HL-60 (cell line): ENCODE measurements at regions not wholly inside any gene's neighbourhood (a gene's known extent, or its start where the extent isn't known, plus 50 kb on each side); places are given as distances from the start of the nearest gene placed in this dataset.

Source experiments
- DNase-seq, 2 experiments: peaks; one replicate each; pipeline ENCODE4 v3.0.0-alpha.2; 2010 to 2020; ENCODE audit warnings: low read depth in 1 of 2, low spot score in 1 of 2
- H3K27ac ChIP-seq: fragments of 250-450 bp; sonication (Bioruptor Pico); replicated peaks from 2 replicates; pipeline ENCODE4 v1.5.1; 2020; ENCODE audit warnings: mild to moderate bottlenecking, moderate library complexity
- H3K27me3 ChIP-seq: fragments of 250-450 bp; sonication (Bioruptor Pico); 2 replicates; pipeline ENCODE4 v1.5.1; 2021; ENCODE audit warnings: mild to moderate bottlenecking, moderate library complexity; ENCODE audit not compliant: insufficient read depth, poor library complexity, severe bottlenecking
- H3K4me3 ChIP-seq: replicated peaks from 2 replicates; pipeline ENCODE4 v1.5.1; 2011; ENCODE audit warnings: mild to moderate bottlenecking, control low read depth, low read length; ENCODE audit not compliant: insufficient read depth
- CTCF ChIP-seq: IDR thresholded peaks from one replicate; pipeline ENCODE4 v1.5.1; 2011; ENCODE audit warnings: low read length, control low read depth, inconsistent platforms; ENCODE audit not compliant: insufficient read depth
- GABPA ChIP-seq: IDR thresholded peaks from 2 replicates; pipeline ENCODE4 v1.6.1; 2012; ENCODE audit warnings: low read depth
- POLR2AphosphoS5 ChIP-seq: IDR thresholded peaks from 2 replicates; pipeline ENCODE4 v1.6.1; 2012; ENCODE audit warnings: low read depth
- SPI1 ChIP-seq: IDR thresholded peaks from 2 replicates; pipeline ENCODE4 v1.6.1; 2012; ENCODE audit warnings: low read depth, mild to moderate bottlenecking, borderline replicate concordance
- TF ChIP-seq, protein P1 (sequence below): IDR thresholded peaks from 2 replicates; pipeline ENCODE4 v1.6.1; 2012; ENCODE audit warnings: low read depth; ENCODE audit not compliant: insufficient replicate concordance

DNA sequence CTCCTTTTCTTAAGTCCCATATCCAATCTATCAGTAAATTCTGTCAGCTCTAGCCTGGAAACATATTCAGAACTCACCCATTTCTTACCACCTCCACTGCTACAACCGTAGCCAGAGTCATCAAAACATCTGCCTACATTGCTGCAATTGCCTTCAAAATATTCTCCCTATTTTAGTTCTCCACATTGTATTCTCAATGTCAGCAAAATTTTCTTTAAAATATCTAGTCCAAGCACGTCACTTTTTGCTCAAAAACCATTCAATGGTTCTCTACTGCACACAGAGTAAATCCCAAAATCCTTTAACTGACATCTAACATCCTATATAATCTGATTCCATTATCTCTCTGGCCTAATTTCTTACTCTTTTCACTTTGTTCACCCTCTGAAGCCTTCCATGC is 68.5 kb upstream of the ERBB4 start:
- Histone ChIP-seq H3K4me3 (no peak overlapping the region), H3K27ac (no peak overlapping the region), H3K27me3 (no peaks in the 10 kb centered on the region)
- no peak for DNase-seq
- TF ChIP-seq CTCF, result no peak
- TF ChIP-seq POLR2AphosphoS5, result no peak
- TF ChIP-seq SPI1, result no peak
- TF ChIP-seq, protein P1, sequence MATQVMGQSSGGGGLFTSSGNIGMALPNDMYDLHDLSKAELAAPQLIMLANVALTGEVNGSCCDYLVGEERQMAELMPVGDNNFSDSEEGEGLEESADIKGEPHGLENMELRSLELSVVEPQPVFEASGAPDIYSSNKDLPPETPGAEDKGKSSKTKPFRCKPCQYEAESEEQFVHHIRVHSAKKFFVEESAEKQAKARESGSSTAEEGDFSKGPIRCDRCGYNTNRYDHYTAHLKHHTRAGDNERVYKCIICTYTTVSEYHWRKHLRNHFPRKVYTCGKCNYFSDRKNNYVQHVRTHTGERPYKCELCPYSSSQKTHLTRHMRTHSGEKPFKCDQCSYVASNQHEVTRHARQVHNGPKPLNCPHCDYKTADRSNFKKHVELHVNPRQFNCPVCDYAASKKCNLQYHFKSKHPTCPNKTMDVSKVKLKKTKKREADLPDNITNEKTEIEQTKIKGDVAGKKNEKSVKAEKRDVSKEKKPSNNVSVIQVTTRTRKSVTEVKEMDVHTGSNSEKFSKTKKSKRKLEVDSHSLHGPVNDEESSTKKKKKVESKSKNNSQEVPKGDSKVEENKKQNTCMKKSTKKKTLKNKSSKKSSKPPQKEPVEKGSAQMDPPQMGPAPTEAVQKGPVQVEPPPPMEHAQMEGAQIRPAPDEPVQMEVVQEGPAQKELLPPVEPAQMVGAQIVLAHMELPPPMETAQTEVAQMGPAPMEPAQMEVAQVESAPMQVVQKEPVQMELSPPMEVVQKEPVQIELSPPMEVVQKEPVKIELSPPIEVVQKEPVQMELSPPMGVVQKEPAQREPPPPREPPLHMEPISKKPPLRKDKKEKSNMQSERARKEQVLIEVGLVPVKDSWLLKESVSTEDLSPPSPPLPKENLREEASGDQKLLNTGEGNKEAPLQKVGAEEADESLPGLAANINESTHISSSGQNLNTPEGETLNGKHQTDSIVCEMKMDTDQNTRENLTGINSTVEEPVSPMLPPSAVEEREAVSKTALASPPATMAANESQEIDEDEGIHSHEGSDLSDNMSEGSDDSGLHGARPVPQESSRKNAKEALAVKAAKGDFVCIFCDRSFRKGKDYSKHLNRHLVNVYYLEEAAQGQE, result no peak
- no peak for TF ChIP-seq GABPA

- H3K27me3 ChIP-seq, result no peaks in the 10 kb centered on the region
- no peak for TF ChIP-seq GABPA
- TF ChIP-seq SPI1, result no peak
- no peak for TF ChIP-seq POLR2AphosphoS5
- TF ChIP-seq, protein P1, result no peak
- no peak for TF ChIP-seq CTCF
- DNase-seq, result no peak
Observed at GRCh38 chr2:212606232-212606631, 67.6 kb upstream of the ERBB4 start.

GRCh38 chr2:212596688-212597087 is 58.1 kb upstream of the ERBB4 start:
- Histone ChIP-seq H3K4me3 (no peak overlapping the region), H3K27ac (no peak overlapping the region), H3K27me3 (no peaks in the 10 kb centered on the region)
- DNase-seq, result no peak
- TF ChIP-seq POLR2AphosphoS5, result no peak

More at GRCh38 chr2:212606232-212606631, 67.6 kb upstream of the ERBB4 start:
- no peak overlapping the region for H3K27ac ChIP-seq
- H3K4me3 ChIP-seq, result no peak overlapping the region

DNA sequence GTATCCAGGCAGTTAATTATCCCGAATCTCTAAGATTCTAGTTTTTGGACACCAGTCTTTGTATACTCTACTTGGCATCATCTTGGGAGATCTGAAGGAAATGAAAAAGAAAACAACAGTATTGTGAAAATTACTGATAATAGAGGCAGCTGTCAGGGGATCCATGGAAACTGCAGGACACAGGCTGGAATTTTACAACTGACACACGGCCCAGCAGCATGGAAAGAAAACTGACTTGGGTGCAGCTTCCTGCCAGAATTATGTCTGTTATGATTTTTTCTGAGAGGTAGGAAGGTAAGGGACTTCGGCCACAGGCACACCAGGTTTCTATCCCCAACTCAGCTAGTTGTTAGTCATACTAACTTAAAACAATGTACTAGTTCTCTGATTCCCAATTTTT is 57.7 kb upstream of the ERBB4 start:
- DNase-seq, result no peak
- Histone ChIP-seq H3K4me3 (no peak overlapping the region), H3K27me3 (no peaks in the 10 kb centered on the region), H3K27ac (no peak overlapping the region)
- TF ChIP-seq, protein P1, result no peak
- TF ChIP-seq POLR2AphosphoS5 (no peak), SPI1 (no peak), CTCF (no peak), GABPA (no peak)
